ENCODE measurements at regions not wholly inside any gene's neighbourhood (a gene's known extent, or its start where the extent isn't known, plus 50 kb on each side); places are given as distances from the start of the nearest gene placed in this dataset.

DNA sequence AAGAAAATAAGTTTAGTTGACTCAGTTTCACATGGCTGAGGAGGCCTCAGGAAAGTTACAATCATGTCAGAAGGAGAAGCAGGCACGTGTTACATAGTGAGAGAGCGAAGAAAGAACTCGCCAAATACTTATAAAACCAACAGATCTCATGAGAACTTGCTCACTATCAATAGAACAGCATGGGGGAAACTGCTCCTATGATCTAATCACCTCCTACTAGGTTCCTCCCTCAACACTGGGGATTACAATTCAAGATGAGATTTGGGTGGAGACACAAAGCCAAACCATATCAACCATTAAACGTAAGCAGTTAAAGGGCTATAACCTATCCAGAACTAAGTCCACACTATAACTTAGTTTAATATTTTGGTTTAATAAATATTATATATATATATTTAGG, 113.8 kb upstream of the ADGRL3 start:
- no peak overlapping the region for H3K27ac ChIP-seq
- H3K4me2 ChIP-seq (ENCODE audit: unreplicated experiment): no peak overlapping the region

DNA sequence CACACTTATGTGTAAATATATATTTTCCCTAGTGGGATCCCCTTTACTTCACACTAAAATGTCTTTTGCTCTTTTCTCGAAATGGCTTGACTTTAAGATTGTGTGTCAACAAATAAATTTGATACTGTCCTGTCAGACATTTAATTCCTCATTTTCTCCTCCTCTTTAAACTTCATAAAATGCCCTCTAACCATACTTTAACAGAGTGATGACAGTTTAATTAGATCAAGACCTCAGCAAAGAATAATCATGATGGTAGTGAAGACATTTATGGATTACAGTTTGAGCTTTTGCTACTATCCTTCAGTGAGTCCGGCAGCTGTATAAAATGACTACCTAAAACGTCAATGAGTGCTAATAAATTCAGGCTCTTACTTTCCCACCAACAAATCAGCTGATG, 113.1 kb upstream of the ADGRL3 start:
- Histone ChIP-seq H4K20me1 (ENCODE audit: insufficient read depth) (no peaks in the 10 kb centered on the region), H3K27me3 (replicated peaks; ENCODE audit: insufficient read depth) (no peaks in the 10 kb centered on the region), H3K79me2 (ENCODE audit: insufficient read depth) (no peaks in the 10 kb centered on the region), H3K9me3 (ENCODE audit: low read depth) (no peaks in the 10 kb centered on the region), H3K27ac (no peak overlapping the region), H3K9ac (no peak overlapping the region), H3F3A (ENCODE audit: insufficient read depth) (no peaks in the 10 kb centered on the region), H3K4me1 (ENCODE audit: insufficient read depth) (no peaks in the 10 kb centered on the region), H3K36me3 (ENCODE audit: low read depth) (no peaks in the 10 kb centered on the region), H3K9me2 (ENCODE audit: insufficient read depth) (no peaks in the 10 kb centered on the region), H2AFZ (no peak overlapping the region), H3K4me3 (no peak overlapping the region), H3K4me2 (ENCODE audit: unreplicated experiment) (no peak overlapping the region)
- in situ Hi-C loops (cut with MboI): no loop called here
- no peak for DNase-seq
- 4 to 6% methylated on average over 3 of the region's 3 CpGs for WGBS, 2 experiments (ENCODE audit: low coverage in 1 of 2, low lambda C conversion rate in 2 of 2, missing lambda C conversion rate in 2 of 2)
- no peak for TF ChIP-seq EZH2phosphoT487 (IDR thresholded peaks at IDR 0.05; ENCODE audit: insufficient read depth, low read depth)
- TF ChIP-seq EZH2 (IDR thresholded peaks at IDR 0.05; ENCODE audit: insufficient read depth, poor library complexity, severe bottlenecking): no peak

More for the DNA sequence above, 113.8 kb upstream of the ADGRL3 start:
- H3K9me3 ChIP-seq (ENCODE audit: low read depth): no peaks in the 10 kb centered on the region
- H3F3A ChIP-seq (ENCODE audit: insufficient read depth): no peaks in the 10 kb centered on the region
- H3K4me3 ChIP-seq: no peak overlapping the region
- no peaks in the 10 kb centered on the region for H3K27me3 ChIP-seq (replicated peaks; ENCODE audit: insufficient read depth)
- TF ChIP-seq EZH2 (IDR thresholded peaks at IDR 0.05; ENCODE audit: insufficient read depth, poor library complexity, severe bottlenecking): no peak
- TF ChIP-seq EZH2phosphoT487 (IDR thresholded peaks at IDR 0.05; ENCODE audit: insufficient read depth, low read depth): no peak
- DNase-seq: no peak
- 24 to 27% methylated on average over 4 of the region's 4 CpGs for WGBS, 2 experiments (ENCODE audit: low coverage in 1 of 2, low lambda C conversion rate in 2 of 2, missing lambda C conversion rate in 2 of 2)
- in situ Hi-C loops (cut with MboI): no loop called here
- no peaks in the 10 kb centered on the region for H3K79me2 ChIP-seq (ENCODE audit: insufficient read depth)
- H3K36me3 ChIP-seq (ENCODE audit: low read depth): no peaks in the 10 kb centered on the region
- no peaks in the 10 kb centered on the region for H3K4me1 ChIP-seq (ENCODE audit: insufficient read depth)
- H2AFZ ChIP-seq: no peak overlapping the region
- no peaks in the 10 kb centered on the region for H3K9me2 ChIP-seq (ENCODE audit: insufficient read depth)
- H3K9ac ChIP-seq: no peak overlapping the region
- H4K20me1 ChIP-seq (ENCODE audit: insufficient read depth): no peaks in the 10 kb centered on the region

DNA sequence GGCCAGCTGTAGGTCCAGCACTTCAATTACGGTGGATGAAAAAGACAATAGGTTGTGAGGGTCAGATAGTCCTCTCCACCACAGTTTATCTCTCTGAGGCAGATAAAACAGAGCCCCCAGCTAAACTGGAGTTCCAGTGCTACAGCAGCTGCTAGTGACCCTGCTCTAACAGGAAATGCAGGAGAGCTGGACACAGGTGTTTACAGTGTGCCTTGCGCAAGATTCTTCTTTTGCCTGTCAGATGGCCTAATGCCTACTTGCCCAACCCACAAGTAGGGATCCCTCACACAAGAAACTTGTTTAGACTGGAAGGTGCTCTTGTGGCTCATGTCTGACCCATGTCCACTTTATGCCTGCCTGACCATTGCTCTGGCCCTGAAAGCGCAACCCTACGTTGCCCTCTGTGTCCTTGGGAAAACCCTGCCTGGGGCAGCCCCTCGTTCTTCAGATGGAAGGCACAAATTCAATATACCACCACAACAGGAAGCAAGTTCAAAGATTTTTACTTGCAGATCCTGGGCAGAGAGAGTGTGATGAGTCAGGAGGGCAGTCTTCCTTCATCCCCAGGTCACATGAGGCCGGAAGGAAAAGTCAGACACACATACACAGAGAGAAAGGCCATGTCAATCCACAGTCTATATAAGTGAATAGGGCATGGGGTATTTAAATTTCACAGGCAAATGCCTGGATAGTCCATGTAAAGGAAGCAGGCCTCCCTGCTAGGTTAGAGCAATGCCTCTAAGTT, 105.1 kb upstream of the ADGRL3 start:
- Histone ChIP-seq H3K27me3 (replicated peaks; ENCODE audit: insufficient read depth) (no peaks in the 10 kb centered on the region), H3K4me1 (ENCODE audit: insufficient read depth) (no peaks in the 10 kb centered on the region), H3K9ac (no peak overlapping the region), H3K4me3 (no peak overlapping the region), H4K20me1 (ENCODE audit: insufficient read depth) (no peaks in the 10 kb centered on the region), H2AFZ (no peak overlapping the region), H3K4me2 (ENCODE audit: unreplicated experiment) (no peak overlapping the region), H3K27ac (no peak overlapping the region), H3K79me2 (ENCODE audit: insufficient read depth) (no peaks in the 10 kb centered on the region), H3F3A (ENCODE audit: insufficient read depth) (no peaks in the 10 kb centered on the region), H3K9me3 (ENCODE audit: low read depth) (no peaks in the 10 kb centered on the region), H3K36me3 (ENCODE audit: low read depth) (no peaks in the 10 kb centered on the region), H3K9me2 (ENCODE audit: insufficient read depth) (no peaks in the 10 kb centered on the region)
- in situ Hi-C loops (cut with MboI): no loop called here
- TF ChIP-seq EZH2phosphoT487 (IDR thresholded peaks at IDR 0.05; ENCODE audit: insufficient read depth, low read depth) (no peak), EZH2 (IDR thresholded peaks at IDR 0.05; ENCODE audit: insufficient read depth, poor library complexity, severe bottlenecking) (no peak)
- WGBS, 2 experiments (ENCODE audit: low coverage in 1 of 2, low lambda C conversion rate in 2 of 2, missing lambda C conversion rate in 2 of 2): 28 to 36% methylated on average over 6 of the region's 6 CpGs
- no peak for DNase-seq

DNA sequence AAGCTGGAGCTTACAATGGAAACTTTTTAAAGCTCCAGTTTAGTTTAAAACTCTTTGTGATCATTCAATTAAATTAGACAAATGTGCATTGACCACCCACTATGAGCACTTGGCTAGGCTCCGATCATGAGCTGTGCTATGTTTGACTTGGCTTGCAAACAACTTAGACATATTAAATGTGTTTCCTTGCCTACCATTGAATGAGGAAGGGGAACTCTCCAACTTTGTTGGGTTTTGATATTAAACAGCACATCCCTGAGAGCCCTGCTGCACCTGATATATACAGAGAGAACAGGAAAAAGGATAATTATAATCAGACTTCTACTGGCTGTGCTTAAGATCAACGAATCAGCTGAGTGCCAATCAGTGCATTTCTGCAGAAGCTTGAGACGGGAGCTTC, 71.4 kb upstream of the ADGRL3 start:
- H3F3A ChIP-seq (ENCODE audit: insufficient read depth): no peaks in the 10 kb centered on the region
- no peak for TF ChIP-seq EZH2phosphoT487 (IDR thresholded peaks at IDR 0.05; ENCODE audit: insufficient read depth, low read depth)
- TF ChIP-seq EZH2 (IDR thresholded peaks at IDR 0.05; ENCODE audit: insufficient read depth, poor library complexity, severe bottlenecking): no peak
- DNase-seq: no peak
- in situ Hi-C loops (cut with MboI): no loop called here
- H3K9me3 ChIP-seq (ENCODE audit: low read depth): no peaks in the 10 kb centered on the region
- H3K4me3 ChIP-seq: no peak overlapping the region
- no peak overlapping the region for H3K9ac ChIP-seq
- H3K27ac ChIP-seq: no peak overlapping the region
- 0 to 3% methylated on average over 3 of the region's 3 CpGs for WGBS, 2 experiments (ENCODE audit: low coverage in 1 of 2, low lambda C conversion rate in 2 of 2, missing lambda C conversion rate in 2 of 2)
- no peaks in the 10 kb centered on the region for H3K9me2 ChIP-seq (ENCODE audit: insufficient read depth)
- H3K4me2 ChIP-seq (ENCODE audit: unreplicated experiment): no peak overlapping the region
- H2AFZ ChIP-seq: no peak overlapping the region
- H3K27me3 ChIP-seq (replicated peaks; ENCODE audit: insufficient read depth): no peaks in the 10 kb centered on the region
- no peaks in the 10 kb centered on the region for H4K20me1 ChIP-seq (ENCODE audit: insufficient read depth)
- H3K36me3 ChIP-seq (ENCODE audit: low read depth): no peaks in the 10 kb centered on the region
- H3K79me2 ChIP-seq (ENCODE audit: insufficient read depth): no peaks in the 10 kb centered on the region
- H3K4me1 ChIP-seq (ENCODE audit: insufficient read depth): no peaks in the 10 kb centered on the region

All from GM23248 (cell line).